Activated CD8-positive, alpha-beta T cell treated with anti-CD3 and anti-CD28 coated beads, Interleukin-2, amount 10 ng/mL, durations not matched to agents 7 days and 5 days (primary cell): ENCODE measurements at regions not wholly inside any gene's neighbourhood (a gene's known extent, or its start where the extent isn't known, plus 50 kb on each side); places are given as distances from the start of the nearest gene placed in this dataset.

Source experiments
- ATAC-seq: fragments of 150-1000 bp; cut with Tn5 transposase; one replicate; pipeline ENCODE4 v1.10.0; 2021; ENCODE audit warnings: moderate library complexity
- CTCF ChIA-PET: fragments of 350-600 bp; sonication (Branson Sonifier 250); formaldehyde crosslinking; loops from one replicate; lab custom pipeline; 2021; ENCODE audit warnings: antibody characterized with exemption; lab: Charles Lee
- POLR2A ChIA-PET: fragments of 350-600 bp; sonication (Branson Sonifier 250); formaldehyde crosslinking; loops from one replicate; lab custom pipeline; 2021; ENCODE audit warnings: antibody characterized with exemption; lab: Charles Lee
- DNase-seq: peaks from one replicate; pipeline ENCODE4 v3.0.0-alpha.2; 2020
- H3K27ac Mint-ChIP-seq: one replicate; pipeline ENCODE4 v1.8.0; 2021; ENCODE audit warnings: mild to moderate bottlenecking, mixed read lengths
- H3K27me3 Mint-ChIP-seq: one replicate; pipeline ENCODE4 v1.8.0; 2021; ENCODE audit warnings: low read depth, mixed read lengths
- H3K36me3 Mint-ChIP-seq: one replicate; pipeline ENCODE4 v1.8.0; 2021; ENCODE audit warnings: low read depth, mixed read lengths
- H3K4me1 Mint-ChIP-seq: one replicate; pipeline ENCODE4 v1.8.0; 2021; ENCODE audit warnings: low read depth, mixed read lengths
- H3K4me3 Mint-ChIP-seq: one replicate; pipeline ENCODE4 v1.8.0; 2021; ENCODE audit warnings: mild to moderate bottlenecking, mixed read lengths
- H3K9me3 Mint-ChIP-seq: one replicate; pipeline ENCODE4 v1.8.0; 2022; ENCODE audit warnings: mixed read lengths; ENCODE audit not compliant: insufficient read depth

- ChIA-PET POLR2A (no interaction called here), CTCF (no interaction called here)
- Mint-ChIP-seq H3K27ac (no peak overlapping the region), H3K9me3 (no peaks in the 10 kb centered on the region), H3K36me3 (no peaks in the 10 kb centered on the region), H3K27me3 (no peaks in the 10 kb centered on the region), H3K4me1 (no peaks in the 10 kb centered on the region), H3K4me3 (no peak overlapping the region)
- DNase-seq = no peak
- no peak for ATAC-seq
Measured at GRCh38 chr10:85231534-85232270, 903.3 kb downstream of the CCSER2 start.

GRCh38 chr10:85235258-85235657, 906.9 kb downstream of the CCSER2 start:
- Mint-ChIP-seq H3K4me3 (no peak overlapping the region), H3K27ac (no peak overlapping the region), H3K4me1 (no peaks in the 10 kb centered on the region), H3K36me3 (no peaks in the 10 kb centered on the region), H3K27me3 (no peaks in the 10 kb centered on the region), H3K9me3 (no peaks in the 10 kb centered on the region)
- no peak for ATAC-seq
- CTCF ChIA-PET = no interaction called here
- POLR2A ChIA-PET = no interaction called here
- DNase-seq = no peak

- H3K4me1 Mint-ChIP-seq = no peaks in the 10 kb centered on the region
- DNase-seq (no peak), ATAC-seq (no peak)
- ChIA-PET POLR2A (no interaction called here), CTCF (no interaction called here)
- no peaks in the 10 kb centered on the region for H3K9me3 Mint-ChIP-seq
- H3K27me3 Mint-ChIP-seq = no peaks in the 10 kb centered on the region
- H3K27ac Mint-ChIP-seq = no peak overlapping the region
- H3K36me3 Mint-ChIP-seq = no peaks in the 10 kb centered on the region
- H3K4me3 Mint-ChIP-seq = no peak overlapping the region
Measured at GRCh38 chr10:85238676-85239075, 910.3 kb downstream of the CCSER2 start.

- DNase-seq = no peak
- no peak overlapping the region for H3K4me3 Mint-ChIP-seq
- H3K9me3 Mint-ChIP-seq = no peaks in the 10 kb centered on the region
- ChIA-PET CTCF (no interaction called here), POLR2A (no interaction called here)
- no peaks in the 10 kb centered on the region for H3K36me3 Mint-ChIP-seq
- H3K27me3 Mint-ChIP-seq = no peaks in the 10 kb centered on the region
- no peak overlapping the region for H3K27ac Mint-ChIP-seq
- H3K4me1 Mint-ChIP-seq = no peaks in the 10 kb centered on the region
- ATAC-seq = no peak
Measured at GRCh38 chr10:85250304-85250703, 921.9 kb downstream of the CCSER2 start.

- CTCF ChIA-PET = no interaction called here
- ATAC-seq = no peak
Measured at GRCh38 chr10:85256481-85256880, 928.1 kb downstream of the CCSER2 start.

GRCh38 chr10:85259908-85260307, 931.5 kb downstream of the CCSER2 start:
- Mint-ChIP-seq H3K36me3 (no peaks in the 10 kb centered on the region), H3K27me3 (no peaks in the 10 kb centered on the region), H3K4me1 (no peaks in the 10 kb centered on the region), H3K27ac (no peak overlapping the region), H3K9me3 (no peaks in the 10 kb centered on the region), H3K4me3 (no peak overlapping the region)
- ChIA-PET POLR2A (no interaction called here), CTCF (no interaction called here)
- DNase-seq (no peak), ATAC-seq (no peak)

More at GRCh38 chr10:85256481-85256880, 928.1 kb downstream of the CCSER2 start:
- Mint-ChIP-seq H3K4me3 (no peak overlapping the region), H3K36me3 (no peaks in the 10 kb centered on the region), H3K27me3 (no peaks in the 10 kb centered on the region), H3K4me1 (no peaks in the 10 kb centered on the region), H3K27ac (no peak overlapping the region), H3K9me3 (no peaks in the 10 kb centered on the region)
- DNase-seq = no peak
- POLR2A ChIA-PET = no interaction called here

GRCh38 chr10:85262992-85263391, 934.6 kb downstream of the CCSER2 start:
- Mint-ChIP-seq H3K4me3 (no peak overlapping the region), H3K27ac (no peak overlapping the region), H3K27me3 (no peaks in the 10 kb centered on the region), H3K4me1 (no peaks in the 10 kb centered on the region), H3K36me3 (no peaks in the 10 kb centered on the region), H3K9me3 (no peaks in the 10 kb centered on the region)
- no peak for DNase-seq
- POLR2A ChIA-PET = no interaction called here
- no peak for ATAC-seq
- CTCF ChIA-PET = no interaction called here

- Mint-ChIP-seq H3K9me3 (no peaks in the 10 kb centered on the region), H3K27ac (no peak overlapping the region), H3K4me1 (no peaks in the 10 kb centered on the region), H3K36me3 (no peaks in the 10 kb centered on the region), H3K27me3 (no peaks in the 10 kb centered on the region), H3K4me3 (no peak overlapping the region)
- no peak for DNase-seq
- POLR2A ChIA-PET = no interaction called here
- CTCF ChIA-PET = no interaction called here
- ATAC-seq = no peak
Measured at GRCh38 chr10:85265121-85265520, 936.7 kb downstream of the CCSER2 start.

GRCh38 chr10:85266808-85267207, 938.4 kb downstream of the CCSER2 start:
- ChIA-PET POLR2A (no interaction called here), CTCF (no interaction called here)
- Mint-ChIP-seq H3K36me3 (no peaks in the 10 kb centered on the region), H3K4me1 (no peaks in the 10 kb centered on the region), H3K27ac (no peak overlapping the region), H3K27me3 (no peaks in the 10 kb centered on the region), H3K4me3 (no peak overlapping the region), H3K9me3 (no peaks in the 10 kb centered on the region)
- ATAC-seq (no peak), DNase-seq (no peak)

GRCh38 chr10:85280014-85280413, 951.6 kb downstream of the CCSER2 start:
- Mint-ChIP-seq H3K27me3 (no peaks in the 10 kb centered on the region), H3K4me1 (no peaks in the 10 kb centered on the region), H3K9me3 (no peaks in the 10 kb centered on the region), H3K27ac (no peak overlapping the region), H3K36me3 (no peaks in the 10 kb centered on the region), H3K4me3 (no peak overlapping the region)
- CTCF ChIA-PET = no interaction called here
- DNase-seq = no peak
- no peak for ATAC-seq
- POLR2A ChIA-PET = no interaction called here

GRCh38 chr10:85284778-85285770, 956.7 kb downstream of the CCSER2 start:
- ChIA-PET CTCF (no interaction called here), POLR2A (no interaction called here)
- Mint-ChIP-seq H3K4me1 (no peaks in the 10 kb centered on the region), H3K9me3 (peaks cover 3% of the 10 kb centered on the region), H3K4me3 (no peak overlapping the region), H3K27me3 (no peaks in the 10 kb centered on the region), H3K36me3 (no peaks in the 10 kb centered on the region), H3K27ac (no peak overlapping the region)
- DNase-seq (no peak), ATAC-seq (no peak)

- ChIA-PET POLR2A (no interaction called here), CTCF (no interaction called here)
- Mint-ChIP-seq H3K9me3 (no peaks in the 10 kb centered on the region), H3K4me3 (no peak overlapping the region), H3K4me1 (no peaks in the 10 kb centered on the region), H3K27ac (no peak overlapping the region), H3K36me3 (no peaks in the 10 kb centered on the region), H3K27me3 (no peaks in the 10 kb centered on the region)
- DNase-seq (no peak), ATAC-seq (no peak)
Measured at GRCh38 chr10:85293483-85293882, 965.1 kb downstream of the CCSER2 start.
